H9 (cell line): ENCODE measurements at regions not wholly inside any gene's neighbourhood (a gene's known extent, or its start where the extent isn't known, plus 50 kb on each side); places are given as distances from the start of the nearest gene placed in this dataset.

Experiments
- DNase-seq: peaks from one replicate; pipeline ENCODE4 v3.0.0-alpha.2; 2017
- H2AFZ ChIP-seq: one replicate; pipeline ENCODE4 v1.6.1; 2013; ENCODE audit warnings: mild to moderate bottlenecking, low read length, control low read depth, moderate library complexity
- H2AK5ac ChIP-seq: 2 replicates; pipeline ENCODE4 v1.6.1; 2013; ENCODE audit warnings: low read length, control low read depth, mixed read lengths; ENCODE audit not compliant: insufficient read length
- H2BK120ac ChIP-seq: one replicate; pipeline ENCODE4 v1.6.1; 2013; ENCODE audit warnings: low read depth, mild to moderate bottlenecking, low read length, control low read depth, inconsistent platforms; ENCODE audit not compliant: poor library complexity, severe bottlenecking
- H2BK12ac ChIP-seq: 2 replicates; pipeline ENCODE4 v1.6.1; 2013; ENCODE audit warnings: low read length, control low read depth, mixed read lengths, low read depth; ENCODE audit not compliant: insufficient read length
- H2BK15ac ChIP-seq: 2 replicates; pipeline ENCODE4 v1.6.1; 2013; ENCODE audit warnings: low read depth, low read length, control low read depth
- H2BK20ac ChIP-seq: one replicate; pipeline ENCODE4 v1.6.1; 2013; ENCODE audit warnings: low read depth, mild to moderate bottlenecking, low read length, control low read depth, inconsistent platforms; ENCODE audit not compliant: poor library complexity, severe bottlenecking
- H2BK5ac ChIP-seq: 2 replicates; pipeline ENCODE4 v1.6.1; 2013; ENCODE audit warnings: low read length, control low read depth, mixed read lengths; ENCODE audit not compliant: insufficient read length
- H3K14ac ChIP-seq: 2 replicates; pipeline ENCODE4 v1.6.1; 2013; ENCODE audit warnings: low read length, control low read depth; ENCODE audit not compliant: insufficient read depth
- H3K18ac ChIP-seq: 2 replicates; pipeline ENCODE4 v1.6.1; 2013; ENCODE audit warnings: low read depth, mild to moderate bottlenecking, mixed read lengths, low read length, control low read depth; ENCODE audit not compliant: insufficient read length
- H3K23ac ChIP-seq: 2 replicates; pipeline ENCODE4 v1.6.1; 2013; ENCODE audit warnings: low read length, control low read depth, mixed read lengths, low read depth; ENCODE audit not compliant: insufficient read length
- H3K23me2 ChIP-seq: 2 replicates; pipeline ENCODE4 v1.6.1; 2013; ENCODE audit warnings: low read depth, mild to moderate bottlenecking, mixed read lengths, low read length, control low read depth; ENCODE audit not compliant: insufficient read length, poor library complexity, severe bottlenecking
- H3K27ac ChIP-seq: 2 replicates; pipeline ENCODE4 v1.5.1; 2013; ENCODE audit warnings: low read length, control low read depth, mixed read lengths, low read depth; ENCODE audit not compliant: insufficient read length
- H3K27me3 ChIP-seq: 2 replicates; pipeline ENCODE4 v1.6.1; 2013; ENCODE audit warnings: low read length, control low read depth, inconsistent platforms; ENCODE audit not compliant: insufficient read depth
- H3K4ac ChIP-seq: 2 replicates; pipeline ENCODE4 v1.6.1; 2013; ENCODE audit warnings: low read depth, mild to moderate bottlenecking, control low read depth, inconsistent platforms, low read length, moderate library complexity
- H3K4me1 ChIP-seq: 2 replicates; pipeline ENCODE4 v1.6.1; 2013; ENCODE audit warnings: low read length, control low read depth, inconsistent platforms; ENCODE audit not compliant: insufficient read depth
- H3K4me2 ChIP-seq: 2 replicates; pipeline ENCODE4 v1.6.1; 2013; ENCODE audit warnings: low read length, control low read depth, mixed read lengths; ENCODE audit not compliant: insufficient read length, insufficient read depth
- H3K56ac ChIP-seq: 2 replicates; pipeline ENCODE4 v1.6.1; 2013; ENCODE audit warnings: low read depth, mild to moderate bottlenecking, mixed read lengths, low read length, control low read depth; ENCODE audit not compliant: insufficient read length
- H3K79me1 ChIP-seq: 2 replicates; pipeline ENCODE4 v1.6.1; 2013; ENCODE audit warnings: low read depth, mild to moderate bottlenecking, moderate library complexity, low read length, control low read depth, inconsistent platforms; ENCODE audit not compliant: insufficient read depth, poor library complexity, severe bottlenecking
- H3K79me2 ChIP-seq: 2 replicates; pipeline ENCODE4 v1.6.1; 2013; ENCODE audit warnings: low read length, control low read depth, inconsistent platforms; ENCODE audit not compliant: insufficient read depth
- H3K9ac ChIP-seq: 2 replicates; pipeline ENCODE4 v1.6.1; 2013; ENCODE audit warnings: low read length, control low read depth, mixed read lengths; ENCODE audit not compliant: insufficient read length; ENCODE audit errors: extremely low read depth
- H3K9me3 ChIP-seq: one replicate; pipeline ENCODE4 v1.6.1; 2013; ENCODE audit warnings: low read depth, low read length, inconsistent platforms; ENCODE audit not compliant: control insufficient read depth
- H3T11ph ChIP-seq: one replicate; pipeline ENCODE4 v1.6.1; 2013; ENCODE audit warnings: mild to moderate bottlenecking, low read length, control low read depth, inconsistent platforms
- H4K20me1 ChIP-seq: one replicate; pipeline ENCODE4 v1.6.1; 2013; ENCODE audit not compliant: control insufficient read depth, insufficient read length, insufficient read depth
- H4K5ac ChIP-seq: 2 replicates; pipeline ENCODE4 v1.6.1; 2013; ENCODE audit warnings: low read depth, mild to moderate bottlenecking, mixed read lengths, low read length, control low read depth; ENCODE audit not compliant: insufficient read length
- H4K8ac ChIP-seq: replicated peaks from 2 replicates; pipeline ENCODE4 v1.6.1; 2013; ENCODE audit warnings: low read length, control low read depth, mixed read lengths, low read depth; ENCODE audit not compliant: insufficient read length
- H4K91ac ChIP-seq: 2 replicates; pipeline ENCODE4 v1.6.1; 2013; ENCODE audit warnings: low read depth, mild to moderate bottlenecking, moderate library complexity, mixed read lengths, low read length, control low read depth; ENCODE audit not compliant: insufficient read length
- H3K27ac Mint-ChIP-seq, 3 experiments: 2 replicates in 2 of 3; 3 replicates in 1 of 3; pipeline ENCODE4 v1.8.0; 2020 to 2021; ENCODE audit warnings: mixed read lengths in 3 of 3, mild to moderate bottlenecking in 1 of 3, moderate library complexity in 1 of 3
- H3K27me3 Mint-ChIP-seq: 2 replicates; pipeline ENCODE4 v1.8.0; 2021; ENCODE audit warnings: low read depth, mild to moderate bottlenecking, moderate library complexity, mixed read lengths
- H3K36me3 Mint-ChIP-seq, 3 experiments: 2 replicates in 2 of 3; 3 replicates in 1 of 3; pipeline ENCODE4 v1.8.0; 2020 to 2021; ENCODE audit warnings: low read depth in 3 of 3, mixed read lengths in 3 of 3; ENCODE audit not compliant: insufficient read depth in 1 of 3
- H3K4me1 Mint-ChIP-seq, 2 experiments: 2 replicates each; pipeline ENCODE4 v1.8.0; 2020; ENCODE audit warnings: mixed read lengths in 2 of 2
- H3K4me3 Mint-ChIP-seq, 2 experiments: 2 replicates in 1 of 2; 3 replicates in 1 of 2; pipeline ENCODE4 v1.8.0; 2020 to 2021; ENCODE audit warnings: mild to moderate bottlenecking in 2 of 2, mixed read lengths in 2 of 2, moderate library complexity in 1 of 2
- H3K9me3 Mint-ChIP-seq, 2 experiments: 2 replicates in 1 of 2; 3 replicates in 1 of 2; pipeline ENCODE4 v1.8.0; 2020; ENCODE audit warnings: mild to moderate bottlenecking in 2 of 2, mixed read lengths in 2 of 2, moderate library complexity in 1 of 2
- WGBS: extraction: QIAGEN DNeasy Blood & Tissue Kit; methylation state at CpG from one replicate; pipeline ENCODE4 v1.1.7; 2013; ENCODE audit warnings: missing lambda C conversion rate, low lambda C conversion rate, mixed read lengths; ENCODE audit not compliant: insufficient read length; ENCODE audit errors: extremely low coverage; 5-methylcytosine and 5-hydroxymethylcytosine counted together
- TF ChIP-seq, protein P1 (sequence below): fragments of 200-600 bp; sonication (generic); conservative IDR thresholded peaks from 3 replicates; pipeline ENCODE4 v1.8.0; 2021; ENCODE audit warnings: antibody characterized with exemption, mild to moderate bottlenecking

DNA sequence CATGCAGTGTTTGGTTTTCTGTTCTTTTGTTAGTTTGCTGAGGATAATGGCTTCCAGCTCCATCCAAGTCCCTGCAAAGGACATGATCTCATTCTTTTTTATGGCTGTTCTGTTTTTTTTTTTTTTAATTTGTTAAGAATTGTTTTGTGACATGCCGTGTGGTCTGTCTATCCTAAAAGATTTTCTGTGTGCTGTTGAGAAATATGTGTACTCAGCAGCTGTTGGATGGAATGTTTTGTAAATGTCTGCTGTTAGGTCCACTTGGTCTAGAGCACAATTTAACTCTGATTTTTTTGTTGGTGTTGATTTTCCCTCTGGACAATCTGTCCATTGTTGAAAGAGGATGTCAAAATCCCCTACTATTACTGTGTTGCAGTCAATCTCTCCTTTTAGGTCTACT lies 80.4 kb upstream of the WDR75 start:
- Histone ChIP-seq H4K5ac (no peak overlapping the region), H3K4ac (no peak overlapping the region), H3K14ac (no peak overlapping the region), H3K27me3 (no peaks in the 10 kb centered on the region), H3K79me2 (no peaks in the 10 kb centered on the region), H2AK5ac (no peak overlapping the region), H4K8ac (no peak overlapping the region), H3K4me2 (no peak overlapping the region), H3K79me1 (no peaks in the 10 kb centered on the region), H3K9ac (no peak overlapping the region), H3K9me3 (no peaks in the 10 kb centered on the region), H3K27ac (no peak overlapping the region), H2BK12ac (no peak overlapping the region), H4K91ac (no peak overlapping the region), H2BK20ac (no peak overlapping the region), H2BK15ac (no peak overlapping the region), H4K20me1 (no peaks in the 10 kb centered on the region), H3K4me1 (no peaks in the 10 kb centered on the region), H3K18ac (no peak overlapping the region), H2AFZ (no peak overlapping the region), H2BK5ac (no peak overlapping the region), H3K23ac (no peak overlapping the region), H2BK120ac (no peak overlapping the region), H3K23me2 (no peaks in the 10 kb centered on the region), H3T11ph (no peak overlapping the region), H3K56ac (no peak overlapping the region)
- WGBS, result no CpG with 5 or more reads among the region's 1 CpG
- peaks cover 2 to 7% of the 10 kb centered on the region in 2 experiments; a peak in 2 of 4 replicates for H3K4me1 Mint-ChIP-seq
- H3K27ac Mint-ChIP-seq, result no peak overlapping the region; a peak in 1 of 7 replicates
- H3K9me3 Mint-ChIP-seq, result peaks cover 3% of the 10 kb centered on the region in 2 experiments; a peak in 2 of 5 replicates
- no peak overlapping the region for H3K4me3 Mint-ChIP-seq
- H3K27me3 Mint-ChIP-seq, result no peaks in the 10 kb centered on the region
- TF ChIP-seq, protein P1, sequence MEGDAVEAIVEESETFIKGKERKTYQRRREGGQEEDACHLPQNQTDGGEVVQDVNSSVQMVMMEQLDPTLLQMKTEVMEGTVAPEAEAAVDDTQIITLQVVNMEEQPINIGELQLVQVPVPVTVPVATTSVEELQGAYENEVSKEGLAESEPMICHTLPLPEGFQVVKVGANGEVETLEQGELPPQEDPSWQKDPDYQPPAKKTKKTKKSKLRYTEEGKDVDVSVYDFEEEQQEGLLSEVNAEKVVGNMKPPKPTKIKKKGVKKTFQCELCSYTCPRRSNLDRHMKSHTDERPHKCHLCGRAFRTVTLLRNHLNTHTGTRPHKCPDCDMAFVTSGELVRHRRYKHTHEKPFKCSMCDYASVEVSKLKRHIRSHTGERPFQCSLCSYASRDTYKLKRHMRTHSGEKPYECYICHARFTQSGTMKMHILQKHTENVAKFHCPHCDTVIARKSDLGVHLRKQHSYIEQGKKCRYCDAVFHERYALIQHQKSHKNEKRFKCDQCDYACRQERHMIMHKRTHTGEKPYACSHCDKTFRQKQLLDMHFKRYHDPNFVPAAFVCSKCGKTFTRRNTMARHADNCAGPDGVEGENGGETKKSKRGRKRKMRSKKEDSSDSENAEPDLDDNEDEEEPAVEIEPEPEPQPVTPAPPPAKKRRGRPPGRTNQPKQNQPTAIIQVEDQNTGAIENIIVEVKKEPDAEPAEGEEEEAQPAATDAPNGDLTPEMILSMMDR, result no peak
- DNase-seq, result no peak
- H3K36me3 Mint-ChIP-seq, result peaks cover 0 to 2% (median 0%) of the 10 kb centered on the region in 3 experiments; a peak in 1 of 7 replicates
